Left ventricle myocardium inferior (tissue), 1 donor: ENCODE measurements at regions not wholly inside any gene's neighbourhood (a gene's known extent, or its start where the extent isn't known, plus 50 kb on each side); places are given as distances from the start of the nearest gene placed in this dataset.

Experiments used
- DNase-seq: peaks from one replicate; pipeline ENCODE4 v3.0.0-alpha.2; 2020
- H3K27ac ChIP-seq: fragments of 200-600 bp; replicated peaks from 2 replicates; pipeline ENCODE4 v1.8.0; 2021
- H3K27me3 ChIP-seq: fragments of 200-600 bp; 2 replicates; pipeline ENCODE4 v1.8.0; 2021; ENCODE audit warnings: low read depth
- H3K36me3 ChIP-seq: fragments of 200-600 bp; 2 replicates; pipeline ENCODE4 v1.8.0; 2021
- H3K4me1 ChIP-seq: fragments of 200-600 bp; 2 replicates; pipeline ENCODE4 v1.8.0; 2021
- H3K4me3 ChIP-seq: fragments of 200-600 bp; 2 replicates; pipeline ENCODE4 v1.8.0; 2021; ENCODE audit warnings: mild to moderate bottlenecking, moderate library complexity
- H3K9me3 ChIP-seq: fragments of 200-600 bp; replicated peaks from 2 replicates; pipeline ENCODE4 v1.8.0; 2021
- CTCF ChIP-seq: fragments of 200-600 bp; IDR thresholded peaks from 2 replicates; pipeline ENCODE4 v1.8.0; 2021; ENCODE audit warnings: antibody characterized with exemption, mild to moderate bottlenecking, borderline replicate concordance
- intact Hi-C: fragments of 100-400 bp; cut with micrococcal nuclease; formaldehyde crosslinking; loops from one replicate; pipeline ENCODE4 v1.11.0; 2022
- donor health status: DM: no; HTN: yes; CAD: no; lungs with severe emphysema.

GRCh38 chr18:1797235-1797634, 774.1 kb downstream of the METTL4 start:
- intact Hi-C loops, result no loop called here
- no peak overlapping the region for H3K27ac ChIP-seq
- no peak for TF ChIP-seq CTCF

GRCh38 chr18:1805521-1805920, 765.8 kb downstream of the METTL4 start:
- no peak for DNase-seq
- no peak overlapping the region for H3K4me3 ChIP-seq
- H3K27ac ChIP-seq, result no peak overlapping the region
- H3K27me3 ChIP-seq, result no peaks in the 10 kb centered on the region
- H3K9me3 ChIP-seq, result no peaks in the 10 kb centered on the region
- no peak for TF ChIP-seq CTCF
- intact Hi-C loops, result no loop called here
- no peaks in the 10 kb centered on the region for H3K4me1 ChIP-seq
- H3K36me3 ChIP-seq, result no peaks in the 10 kb centered on the region

More at GRCh38 chr18:1797235-1797634, 774.1 kb downstream of the METTL4 start:
- peaks cover 3% of the 10 kb centered on the region for H3K4me1 ChIP-seq
- peaks cover 13% of the 10 kb centered on the region for H3K9me3 ChIP-seq
- no peaks in the 10 kb centered on the region for H3K36me3 ChIP-seq
- no peaks in the 10 kb centered on the region for H3K27me3 ChIP-seq
- DNase-seq, result no peak
- H3K4me3 ChIP-seq, result no peak overlapping the region

GRCh38 chr18:1806884-1807615, 764.3 kb downstream of the METTL4 start:
- no peaks in the 10 kb centered on the region for H3K4me1 ChIP-seq
- H3K27ac ChIP-seq, result no peak overlapping the region
- H3K36me3 ChIP-seq, result no peaks in the 10 kb centered on the region
- no peak overlapping the region for H3K4me3 ChIP-seq
- no peaks in the 10 kb centered on the region for H3K9me3 ChIP-seq
- intact Hi-C loops, result no loop called here
- no peak for DNase-seq
- no peaks in the 10 kb centered on the region for H3K27me3 ChIP-seq
- no peak for TF ChIP-seq CTCF

- TF ChIP-seq CTCF, result no peak
Observed at GRCh38 chr18:1811282-1811681, 760.0 kb downstream of the METTL4 start.

GRCh38 chr18:1825296-1825695, 746.0 kb downstream of the METTL4 start:
- intact Hi-C loops, result no loop called here
- no peaks in the 10 kb centered on the region for H3K27me3 ChIP-seq
- no peak for TF ChIP-seq CTCF
- no peaks in the 10 kb centered on the region for H3K36me3 ChIP-seq
- no peaks in the 10 kb centered on the region for H3K9me3 ChIP-seq
- H3K4me3 ChIP-seq, result no peak overlapping the region
- no peak for DNase-seq
- no peak overlapping the region for H3K27ac ChIP-seq
- no peaks in the 10 kb centered on the region for H3K4me1 ChIP-seq

More at GRCh38 chr18:1811282-1811681, 760.0 kb downstream of the METTL4 start:
- intact Hi-C loops, result no loop called here
- Histone ChIP-seq H3K4me3 (no peak overlapping the region), H3K9me3 (peaks cover 5% of the 10 kb centered on the region), H3K4me1 (no peaks in the 10 kb centered on the region), H3K27me3 (no peaks in the 10 kb centered on the region), H3K27ac (no peak overlapping the region), H3K36me3 (no peaks in the 10 kb centered on the region)
- DNase-seq, result no peak
